ENCODE measurements at regions not wholly inside any gene's neighbourhood (a gene's known extent, or its start where the extent isn't known, plus 50 kb on each side); places are given as distances from the start of the nearest gene placed in this dataset.
A peak's percentile ranks its signal among the peaks of the same experiment; 100 is the strongest.

- H2AK5ac ChIP-seq (ENCODE audit: low read length, severe bottlenecking): no peak overlapping the region
- H2BK120ac ChIP-seq (ENCODE audit: low read depth, low read length): no peak overlapping the region
- no peaks in the 10 kb centered on the region for H3K36me3 ChIP-seq (ENCODE audit: control insufficient read depth in 1 of 2, insufficient read depth in 2 of 2, low read depth in 1 of 2, low read length in 2 of 2)
- H3K14ac ChIP-seq (ENCODE audit: low read length in 2 of 2): no peak overlapping the region
- peak overlapping the region; percentile 7 for H3K9ac ChIP-seq (ENCODE audit: low read length)
- no peak overlapping the region for H2BK5ac ChIP-seq (ENCODE audit: low read depth, low read length, poor library complexity, severe bottlenecking)
- H3K27me3 ChIP-seq (ENCODE audit: control insufficient read depth in 1 of 2, insufficient read depth in 1 of 2, low read length in 2 of 2): no peaks in the 10 kb centered on the region
- H2AFZ ChIP-seq (ENCODE audit: low read depth, low read length): no peak overlapping the region
- no peak overlapping the region for H3K4ac ChIP-seq (ENCODE audit: low read depth in 1 of 2, low read length in 2 of 2)
- no peak overlapping the region for H2BK12ac ChIP-seq (ENCODE audit: low read length in 2 of 2)
- no peak overlapping the region for H4K8ac ChIP-seq (ENCODE audit: low read length)
- WGBS: 20% methylated on average over 1 of the region's 2 CpGs
- H3K4me2 ChIP-seq (ENCODE audit: low read length, poor library complexity, severe bottlenecking): no peak overlapping the region
- no peak overlapping the region for H3K27ac ChIP-seq (ENCODE audit: low read length, poor library complexity, severe bottlenecking)
- H2BK15ac ChIP-seq (ENCODE audit: low read depth, poor library complexity, severe bottlenecking): no peak overlapping the region
- no peak overlapping the region for H3K4me3 ChIP-seq (ENCODE audit: insufficient read depth in 1 of 2, low read depth in 1 of 2, low read length in 2 of 2)
- peaks cover 8% of the 10 kb centered on the region for H3K9me3 ChIP-seq (ENCODE audit: control insufficient read depth, low read length)
- H3K79me1 ChIP-seq (replicated peaks; ENCODE audit: low read length, poor library complexity, severe bottlenecking): no peaks in the 10 kb centered on the region
- DNase-seq: peak; percentile 18
- H4K91ac ChIP-seq (ENCODE audit: low read length): no peak overlapping the region
- no peak overlapping the region for H3K18ac ChIP-seq (ENCODE audit: low read depth in 1 of 2, low read length in 2 of 2)
- H3K4me1 ChIP-seq (ENCODE audit: control insufficient read depth, insufficient read depth, low read depth, low read length): no peaks in the 10 kb centered on the region
- no peak overlapping the region for H3K23ac ChIP-seq (ENCODE audit: low read length in 2 of 2)
Measured at GRCh38 chr10:33542752-33543505, 208.5 kb upstream of the NRP1 start.

- Histone ChIP-seq H3K4me1 (ENCODE audit: control insufficient read depth, insufficient read depth, low read depth, low read length) (no peaks in the 10 kb centered on the region), H3K36me3 (ENCODE audit: control insufficient read depth in 1 of 2, insufficient read depth in 2 of 2, low read depth in 1 of 2, low read length in 2 of 2) (no peaks in the 10 kb centered on the region), H3K9me3 (ENCODE audit: control insufficient read depth, low read length) (peaks cover 7% of the 10 kb centered on the region), H3K4me2 (ENCODE audit: low read length, poor library complexity, severe bottlenecking) (no peak overlapping the region), H4K91ac (ENCODE audit: low read length) (no peak overlapping the region), H2AK5ac (ENCODE audit: low read length, severe bottlenecking) (no peak overlapping the region), H3K4ac (ENCODE audit: low read depth in 1 of 2, low read length in 2 of 2) (no peak overlapping the region), H2BK120ac (ENCODE audit: low read depth, low read length) (no peak overlapping the region), H3K4me3 (ENCODE audit: insufficient read depth in 1 of 2, low read depth in 1 of 2, low read length in 2 of 2) (no peak overlapping the region), H2BK5ac (ENCODE audit: low read depth, low read length, poor library complexity, severe bottlenecking) (no peak overlapping the region), H3K14ac (ENCODE audit: low read length in 2 of 2) (no peak overlapping the region), H3K9ac (ENCODE audit: low read length) (no peak overlapping the region), H2BK12ac (ENCODE audit: low read length in 2 of 2) (no peak overlapping the region), H2BK15ac (ENCODE audit: low read depth, poor library complexity, severe bottlenecking) (no peak overlapping the region), H3K79me1 (replicated peaks; ENCODE audit: low read length, poor library complexity, severe bottlenecking) (no peaks in the 10 kb centered on the region), H3K23ac (ENCODE audit: low read length in 2 of 2) (no peak overlapping the region), H2AFZ (ENCODE audit: low read depth, low read length) (no peak overlapping the region), H3K27ac (ENCODE audit: low read length, poor library complexity, severe bottlenecking) (no peak overlapping the region), H3K27me3 (ENCODE audit: control insufficient read depth in 1 of 2, insufficient read depth in 1 of 2, low read length in 2 of 2) (no peaks in the 10 kb centered on the region), H4K8ac (ENCODE audit: low read length) (no peak overlapping the region), H3K18ac (ENCODE audit: low read depth in 1 of 2, low read length in 2 of 2) (no peak overlapping the region)
- 53% methylated on average over 3 of the region's 4 CpGs for WGBS
- no peak for DNase-seq
Measured at GRCh38 chr10:33539116-33539515, 204.6 kb upstream of the NRP1 start.

GRCh38 chr10:33537066-33537465 lies 202.6 kb upstream of the NRP1 start:
- H4K8ac ChIP-seq (ENCODE audit: low read length): no peak overlapping the region
- no peak overlapping the region for H2BK120ac ChIP-seq (ENCODE audit: low read depth, low read length)
- no peak overlapping the region for H3K4me3 ChIP-seq (ENCODE audit: insufficient read depth in 1 of 2, low read depth in 1 of 2, low read length in 2 of 2)
- H3K4me2 ChIP-seq (ENCODE audit: low read length, poor library complexity, severe bottlenecking): no peak overlapping the region
- no peak overlapping the region for H2BK15ac ChIP-seq (ENCODE audit: low read depth, poor library complexity, severe bottlenecking)
- H3K4ac ChIP-seq (ENCODE audit: low read depth in 1 of 2, low read length in 2 of 2): no peak overlapping the region
- H2BK5ac ChIP-seq (ENCODE audit: low read depth, low read length, poor library complexity, severe bottlenecking): no peak overlapping the region
- WGBS: no CpG with 5 or more reads among the region's 1 CpG
- H3K23ac ChIP-seq (ENCODE audit: low read length in 2 of 2): no peak overlapping the region
- H2AFZ ChIP-seq (ENCODE audit: low read depth, low read length): no peak overlapping the region
- no peak overlapping the region for H2AK5ac ChIP-seq (ENCODE audit: low read length, severe bottlenecking)
- no peak for DNase-seq
- H3K36me3 ChIP-seq (ENCODE audit: control insufficient read depth in 1 of 2, insufficient read depth in 2 of 2, low read depth in 1 of 2, low read length in 2 of 2): no peaks in the 10 kb centered on the region
- no peak overlapping the region for H3K27ac ChIP-seq (ENCODE audit: low read length, poor library complexity, severe bottlenecking)
- H3K9me3 ChIP-seq (ENCODE audit: control insufficient read depth, low read length): no peaks in the 10 kb centered on the region
- no peak overlapping the region for H4K91ac ChIP-seq (ENCODE audit: low read length)
- H3K9ac ChIP-seq (ENCODE audit: low read length): no peak overlapping the region
- H2BK12ac ChIP-seq (ENCODE audit: low read length in 2 of 2): no peak overlapping the region
- no peaks in the 10 kb centered on the region for H3K27me3 ChIP-seq (ENCODE audit: control insufficient read depth in 1 of 2, insufficient read depth in 1 of 2, low read length in 2 of 2)
- H3K4me1 ChIP-seq (ENCODE audit: control insufficient read depth, insufficient read depth, low read depth, low read length): no peaks in the 10 kb centered on the region
- no peak overlapping the region for H3K14ac ChIP-seq (ENCODE audit: low read length in 2 of 2)
- H3K18ac ChIP-seq (ENCODE audit: low read depth in 1 of 2, low read length in 2 of 2): no peak overlapping the region
- no peaks in the 10 kb centered on the region for H3K79me1 ChIP-seq (replicated peaks; ENCODE audit: low read length, poor library complexity, severe bottlenecking)

- H3K4ac ChIP-seq (ENCODE audit: low read depth in 1 of 2, low read length in 2 of 2): no peak overlapping the region
- H2BK5ac ChIP-seq (ENCODE audit: low read depth, low read length, poor library complexity, severe bottlenecking): no peak overlapping the region
- H3K14ac ChIP-seq (ENCODE audit: low read length in 2 of 2): no peak overlapping the region
- H2AFZ ChIP-seq (ENCODE audit: low read depth, low read length): no peak overlapping the region
- 79% methylated on average over 3 of the region's 3 CpGs for WGBS
- H3K23ac ChIP-seq (ENCODE audit: low read length in 2 of 2): no peak overlapping the region
- no peaks in the 10 kb centered on the region for H3K9me3 ChIP-seq (ENCODE audit: control insufficient read depth, low read length)
- no peak overlapping the region for H3K4me3 ChIP-seq (ENCODE audit: insufficient read depth in 1 of 2, low read depth in 1 of 2, low read length in 2 of 2)
- no peak overlapping the region for H3K18ac ChIP-seq (ENCODE audit: low read depth in 1 of 2, low read length in 2 of 2)
- DNase-seq: no peak
- no peak overlapping the region for H4K91ac ChIP-seq (ENCODE audit: low read length)
- H3K4me2 ChIP-seq (ENCODE audit: low read length, poor library complexity, severe bottlenecking): no peak overlapping the region
- no peaks in the 10 kb centered on the region for H3K79me1 ChIP-seq (replicated peaks; ENCODE audit: low read length, poor library complexity, severe bottlenecking)
- no peak overlapping the region for H2BK12ac ChIP-seq (ENCODE audit: low read length in 2 of 2)
- no peak overlapping the region for H2BK120ac ChIP-seq (ENCODE audit: low read depth, low read length)
- H3K27ac ChIP-seq (ENCODE audit: low read length, poor library complexity, severe bottlenecking): no peak overlapping the region
- no peaks in the 10 kb centered on the region for H3K4me1 ChIP-seq (ENCODE audit: control insufficient read depth, insufficient read depth, low read depth, low read length)
- no peak overlapping the region for H2BK15ac ChIP-seq (ENCODE audit: low read depth, poor library complexity, severe bottlenecking)
- H3K27me3 ChIP-seq (ENCODE audit: control insufficient read depth in 1 of 2, insufficient read depth in 1 of 2, low read length in 2 of 2): no peaks in the 10 kb centered on the region
- H3K36me3 ChIP-seq (ENCODE audit: control insufficient read depth in 1 of 2, insufficient read depth in 2 of 2, low read depth in 1 of 2, low read length in 2 of 2): no peaks in the 10 kb centered on the region
- no peak overlapping the region for H4K8ac ChIP-seq (ENCODE audit: low read length)
- no peak overlapping the region for H3K9ac ChIP-seq (ENCODE audit: low read length)
- no peak overlapping the region for H2AK5ac ChIP-seq (ENCODE audit: low read length, severe bottlenecking)
Measured at GRCh38 chr10:33536508-33536907, 202.0 kb upstream of the NRP1 start.

Data from mesenchymal stem cell (in vitro differentiated cells and primary cell).